ENCODE measurements at regions not wholly inside any gene's neighbourhood (a gene's known extent, or its start where the extent isn't known, plus 50 kb on each side); places are given as distances from the start of the nearest gene placed in this dataset.

- no peak overlapping the region for H3K27ac ChIP-seq (ENCODE audit: insufficient read depth, low read length)
- ATAC-seq (ENCODE audit: low read depth) (no peak), DNase-seq (no peak)
- in situ Hi-C loops (cut with MboI; ENCODE audit: low sequenced_read_pairs) (no loop called here), dilution Hi-C loops (cut with HindIII; ENCODE audit: low sequenced_read_pairs, unreplicated experiment) (no loop called here), intact Hi-C loops (cut with micrococcal nuclease) (no loop called here)
- H4K91ac ChIP-seq (ENCODE audit: insufficient read depth, low read depth, low read length), result no peak overlapping the region
- H2BK5ac ChIP-seq (ENCODE audit: low read depth, low read length, poor library complexity, severe bottlenecking), result no peak overlapping the region
- no peak overlapping the region for H2BK15ac ChIP-seq (ENCODE audit: low read depth, low read length)
- no peak overlapping the region for H3K4me2 ChIP-seq (ENCODE audit: low read depth, low read length)
- H3K9me3 ChIP-seq (ENCODE audit: control insufficient read depth, insufficient read depth, low read length), result no peaks in the 10 kb centered on the region
- no peak overlapping the region for H3K18ac ChIP-seq (ENCODE audit: low read depth, low read length)
- CTCF ChIA-PET, result no interaction called here
- H4K20me1 ChIP-seq (ENCODE audit: insufficient read depth, low read length), result no peaks in the 10 kb centered on the region
- POLR2A ChIA-PET (ENCODE audit: unreplicated experiment), result no interaction called here
- H2AK9ac ChIP-seq (replicated peaks; ENCODE audit: low read depth, low read length, poor library complexity), result no peak overlapping the region
- H3K9ac ChIP-seq (ENCODE audit: low read depth, low read length), result no peak overlapping the region
- no peaks in the 10 kb centered on the region for H3K79me1 ChIP-seq (ENCODE audit: low read depth in 1 of 2, low read length in 2 of 2)
- no peak overlapping the region for H2AFZ ChIP-seq (replicated peaks; ENCODE audit: low read length, poor library complexity)
- H3K14ac ChIP-seq (replicated peaks; ENCODE audit: low read depth, low read length), result no peak overlapping the region
- no peak overlapping the region for H2AK5ac ChIP-seq (ENCODE audit: low read depth, low read length)
- H4K5ac ChIP-seq (ENCODE audit: low read depth, low read length), result no peak overlapping the region
- no peak overlapping the region for H2BK120ac ChIP-seq (ENCODE audit: low read depth, low read length)
- no peak overlapping the region for H3K4ac ChIP-seq (ENCODE audit: low read depth, low read length)
- H3K4me1 ChIP-seq (ENCODE audit: control insufficient read depth, insufficient read depth, low read length), result no peaks in the 10 kb centered on the region
- BruUV-seq (replicated peaks), result no TSS peak
- TF ChIP-seq MAZ (IDR thresholded peaks at IDR 0.05; ENCODE audit: borderline replicate concordance, low read depth, low read length) (no peak), FOS (IDR thresholded peaks at IDR 0.05; ENCODE audit: low read depth, low read length) (no peak), MXI1 (IDR thresholded peaks at IDR 0.05; ENCODE audit: borderline replicate concordance, low read depth, low read length) (no peak), RCOR1 (IDR thresholded peaks at IDR 0.05; ENCODE audit: insufficient replicate concordance, low read length) (no peak), POLR2A (IDR thresholded peaks at IDR 0.05; ENCODE audit: low read depth, low read length) (no peak), MAFK (IDR thresholded peaks at IDR 0.05; ENCODE audit: low read depth, low read length) (no peak), RAD21 (IDR thresholded peaks at IDR 0.05; ENCODE audit: low read length) (no peak), BHLHE40 (IDR thresholded peaks at IDR 0.05; ENCODE audit: low read depth, low read length) (no peak), CEBPB (IDR thresholded peaks at IDR 0.05; ENCODE audit: low read depth, low read length) (no peak), NFE2L2 (IDR thresholded peaks at IDR 0.05; ENCODE audit: low read depth, low read length) (no peak), RFX5 (IDR thresholded peaks at IDR 0.05; ENCODE audit: low read depth, low read length) (no peak), SMC3 (IDR thresholded peaks at IDR 0.05; ENCODE audit: low read depth, low read length) (no peak), CHD1 (IDR thresholded peaks at IDR 0.05; ENCODE audit: low read depth, low read length) (no peak)
- TF ChIP-seq, protein P1, sequence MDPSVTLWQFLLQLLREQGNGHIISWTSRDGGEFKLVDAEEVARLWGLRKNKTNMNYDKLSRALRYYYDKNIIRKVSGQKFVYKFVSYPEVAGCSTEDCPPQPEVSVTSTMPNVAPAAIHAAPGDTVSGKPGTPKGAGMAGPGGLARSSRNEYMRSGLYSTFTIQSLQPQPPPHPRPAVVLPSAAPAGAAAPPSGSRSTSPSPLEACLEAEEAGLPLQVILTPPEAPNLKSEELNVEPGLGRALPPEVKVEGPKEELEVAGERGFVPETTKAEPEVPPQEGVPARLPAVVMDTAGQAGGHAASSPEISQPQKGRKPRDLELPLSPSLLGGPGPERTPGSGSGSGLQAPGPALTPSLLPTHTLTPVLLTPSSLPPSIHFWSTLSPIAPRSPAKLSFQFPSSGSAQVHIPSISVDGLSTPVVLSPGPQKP (IDR thresholded peaks at IDR 0.05; ENCODE audit: borderline replicate concordance, low read depth, low read length), result no peak
- TF ChIP-seq, protein P2, sequence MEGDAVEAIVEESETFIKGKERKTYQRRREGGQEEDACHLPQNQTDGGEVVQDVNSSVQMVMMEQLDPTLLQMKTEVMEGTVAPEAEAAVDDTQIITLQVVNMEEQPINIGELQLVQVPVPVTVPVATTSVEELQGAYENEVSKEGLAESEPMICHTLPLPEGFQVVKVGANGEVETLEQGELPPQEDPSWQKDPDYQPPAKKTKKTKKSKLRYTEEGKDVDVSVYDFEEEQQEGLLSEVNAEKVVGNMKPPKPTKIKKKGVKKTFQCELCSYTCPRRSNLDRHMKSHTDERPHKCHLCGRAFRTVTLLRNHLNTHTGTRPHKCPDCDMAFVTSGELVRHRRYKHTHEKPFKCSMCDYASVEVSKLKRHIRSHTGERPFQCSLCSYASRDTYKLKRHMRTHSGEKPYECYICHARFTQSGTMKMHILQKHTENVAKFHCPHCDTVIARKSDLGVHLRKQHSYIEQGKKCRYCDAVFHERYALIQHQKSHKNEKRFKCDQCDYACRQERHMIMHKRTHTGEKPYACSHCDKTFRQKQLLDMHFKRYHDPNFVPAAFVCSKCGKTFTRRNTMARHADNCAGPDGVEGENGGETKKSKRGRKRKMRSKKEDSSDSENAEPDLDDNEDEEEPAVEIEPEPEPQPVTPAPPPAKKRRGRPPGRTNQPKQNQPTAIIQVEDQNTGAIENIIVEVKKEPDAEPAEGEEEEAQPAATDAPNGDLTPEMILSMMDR (conservative IDR thresholded peaks at IDR 0.05; ENCODE audit: low read depth, low read length), result no peak
- TF ChIP-seq, protein P3, sequence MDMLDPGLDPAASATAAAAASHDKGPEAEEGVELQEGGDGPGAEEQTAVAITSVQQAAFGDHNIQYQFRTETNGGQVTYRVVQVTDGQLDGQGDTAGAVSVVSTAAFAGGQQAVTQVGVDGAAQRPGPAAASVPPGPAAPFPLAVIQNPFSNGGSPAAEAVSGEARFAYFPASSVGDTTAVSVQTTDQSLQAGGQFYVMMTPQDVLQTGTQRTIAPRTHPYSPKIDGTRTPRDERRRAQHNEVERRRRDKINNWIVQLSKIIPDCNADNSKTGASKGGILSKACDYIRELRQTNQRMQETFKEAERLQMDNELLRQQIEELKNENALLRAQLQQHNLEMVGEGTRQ (IDR thresholded peaks at IDR 0.05; ENCODE audit: low read depth, low read length), result no peak
- H2BK20ac ChIP-seq (ENCODE audit: low read depth, low read length), result no peak overlapping the region
- 64% methylated on average over 4 of the region's 16 CpGs; no CpG with 5 or more reads in 1 of the 2 experiments for WGBS, 2 experiments (ENCODE audit: extremely low coverage in 2 of 2, insufficient read length in 1 of 2)
- no peak overlapping the region for H3K4me3 ChIP-seq (ENCODE audit: insufficient read depth, low read depth, low read length)
- H3K56ac ChIP-seq (ENCODE audit: extremely low read depth, insufficient read depth, low read length), result no peak overlapping the region
- H3K36me3 ChIP-seq (ENCODE audit: control insufficient read depth, insufficient read depth, low read length), result no peaks in the 10 kb centered on the region
- no peak overlapping the region for H4K8ac ChIP-seq (ENCODE audit: low read depth in 2 of 2, low read length in 2 of 2)
- peaks cover 26% of the 10 kb centered on the region; the same call in 1 of the 2 replicates for H3K27me3 ChIP-seq (ENCODE audit: control insufficient read depth, insufficient read depth, low read length)
- no peaks in the 10 kb centered on the region for H3K9me1 ChIP-seq (ENCODE audit: insufficient read depth, low read length)
- no peak overlapping the region for H3K23ac ChIP-seq (ENCODE audit: low read depth, low read length)
These were observed 138.8 kb upstream of the GPC1 start for GRCh38 chr2:240296476-240297255.

Data from IMR-90 (cell line).